Endothelial cell of umbilical vein (primary cell): ENCODE measurements at regions not wholly inside any gene's neighbourhood (a gene's known extent, or its start where the extent isn't known, plus 50 kb on each side); places are given as distances from the start of the nearest gene placed in this dataset.

Experiments
- CTCF ChIP-seq, 2 donors: IDR thresholded peaks; 1 replicate in 1 of 2; 2 replicates in 1 of 2; pipeline ENCODE4 v1.5.1; 2011; ENCODE audit warnings: low read length in 2 of 2, mild to moderate bottlenecking in 2 of 2, moderate library complexity in 2 of 2, control low read depth in 1 of 2, inconsistent platforms in 1 of 2, low read depth in 1 of 2; ENCODE audit not compliant: insufficient read depth in 1 of 2; ENCODE audit errors: extremely low read depth in 1 of 2
- JUN ChIP-seq: IDR thresholded peaks from 2 replicates; pipeline ENCODE4 v1.6.1; 2011; ENCODE audit warnings: borderline replicate concordance, low read depth; ENCODE audit not compliant: insufficient read length, insufficient read depth
- POLR2A ChIP-seq: IDR thresholded peaks from 2 replicates; pipeline ENCODE4 v1.6.1; 2012; ENCODE audit warnings: low read depth, mild to moderate bottlenecking, control low read depth, low read length

- TF ChIP-seq CTCF (IDR thresholded peaks at IDR 0.05; ENCODE audit: extremely low read depth in 1 of 2, insufficient read depth in 1 of 2, low read depth in 1 of 2, low read length in 2 of 2) (no peak), JUN (no peak), POLR2A (no peak)
Measured at GRCh38 chr20:54763366-54763765, 288.0 kb downstream of the DOK5 start.
